ENCODE measurements at regions not wholly inside any gene's neighbourhood (a gene's known extent, or its start where the extent isn't known, plus 50 kb on each side); places are given as distances from the start of the nearest gene placed in this dataset.

DNA sequence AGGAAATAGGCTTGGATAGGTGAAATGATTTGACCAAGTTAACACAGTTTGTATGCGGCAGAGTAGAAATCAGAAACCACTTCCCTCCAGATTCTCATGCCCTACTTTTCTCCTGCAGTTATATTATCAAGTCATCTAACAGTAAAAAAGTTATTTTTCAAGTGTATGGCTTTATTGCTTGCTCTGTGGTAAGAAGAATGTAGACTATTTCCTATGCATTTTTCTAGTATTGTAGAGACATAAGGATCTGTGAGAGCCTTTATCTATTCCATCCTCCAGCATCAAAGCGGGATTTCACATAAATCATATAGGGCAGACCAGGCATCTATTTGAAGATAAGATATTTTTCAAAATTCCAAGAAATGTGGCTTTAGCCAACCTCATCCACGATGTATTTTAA is 208.5 kb downstream of the TTLL7 start:
- ChIA-PET POLR2A (no interaction called here), CTCF (no interaction called here), SMC1A (ENCODE audit: uncharacterized antibody, unreplicated experiment) (no interaction called here), RAD21 (ENCODE audit: unreplicated experiment) (no interaction called here)
- H3K9me3 ChIP-seq (replicated peaks; ENCODE audit: control insufficient read depth, insufficient read depth, low read length) = no peaks in the 10 kb centered on the region
- no TSS peak for BruUV-seq (replicated peaks)
- H3K4me3 ChIP-seq = no peak overlapping the region
- H3K79me2 ChIP-seq (ENCODE audit: control insufficient read depth, insufficient read depth, low read length) = no peaks in the 10 kb centered on the region
- H3K9ac ChIP-seq (ENCODE audit: control insufficient read depth, insufficient read depth, low read length) = no peak overlapping the region
- in situ Hi-C loops (cut with MboI) = no loop called here
- H2AFZ ChIP-seq (ENCODE audit: control insufficient read depth, low read depth, low read length) = no peak overlapping the region
- no peak for FAIRE-seq
- no peak for DNase-seq (ENCODE audit: low read depth, low spot score)
- H3K36me3 ChIP-seq (ENCODE audit: control insufficient read depth in 2 of 2, insufficient read depth in 2 of 2, low read length in 1 of 2) = no peaks in the 10 kb centered on the region
- no peaks in the 10 kb centered on the region for H3K4me1 ChIP-seq (ENCODE audit: control insufficient read depth, insufficient read depth, low read length)
- intact Hi-C loops (cut with micrococcal nuclease; ENCODE audit: unreplicated experiment) = no loop called here
- no peaks in the 10 kb centered on the region for H4K20me1 ChIP-seq (ENCODE audit: control insufficient read depth, insufficient read depth)
- 75% methylated on average over 3 of the region's 3 CpGs for WGBS (ENCODE audit: insufficient coverage, insufficient replicate concordance, low lambda C conversion rate, missing lambda C conversion rate)
- H3K27me3 ChIP-seq (replicated peaks in 1 of 2; ENCODE audit: control insufficient read depth in 2 of 2, insufficient read depth in 2 of 2, low read length in 1 of 2) = no peaks in the 10 kb centered on the region
- ATAC-seq = no peak
- no peak overlapping the region for H3K27ac ChIP-seq (ENCODE audit: control insufficient read depth, insufficient read depth)
- TF ChIP-seq, protein P1, sequence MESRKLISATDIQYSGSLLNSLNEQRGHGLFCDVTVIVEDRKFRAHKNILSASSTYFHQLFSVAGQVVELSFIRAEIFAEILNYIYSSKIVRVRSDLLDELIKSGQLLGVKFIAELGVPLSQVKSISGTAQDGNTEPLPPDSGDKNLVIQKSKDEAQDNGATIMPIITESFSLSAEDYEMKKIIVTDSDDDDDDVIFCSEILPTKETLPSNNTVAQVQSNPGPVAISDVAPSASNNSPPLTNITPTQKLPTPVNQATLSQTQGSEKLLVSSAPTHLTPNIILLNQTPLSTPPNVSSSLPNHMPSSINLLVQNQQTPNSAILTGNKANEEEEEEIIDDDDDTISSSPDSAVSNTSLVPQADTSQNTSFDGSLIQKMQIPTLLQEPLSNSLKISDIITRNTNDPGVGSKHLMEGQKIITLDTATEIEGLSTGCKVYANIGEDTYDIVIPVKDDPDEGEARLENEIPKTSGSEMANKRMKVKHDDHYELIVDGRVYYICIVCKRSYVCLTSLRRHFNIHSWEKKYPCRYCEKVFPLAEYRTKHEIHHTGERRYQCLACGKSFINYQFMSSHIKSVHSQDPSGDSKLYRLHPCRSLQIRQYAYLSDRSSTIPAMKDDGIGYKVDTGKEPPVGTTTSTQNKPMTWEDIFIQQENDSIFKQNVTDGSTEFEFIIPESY (IDR thresholded peaks at IDR 0.05) = no peak
- TF ChIP-seq ZNF384 (IDR thresholded peaks at IDR 0.05; ENCODE audit: borderline replicate concordance, low read depth, low read length) (no peak), YY1 (IDR thresholded peaks at IDR 0.05; ENCODE audit: low read depth, low read length) (no peak), ZBTB11 (CRISPR knock-in tag; IDR thresholded peaks at IDR 0.05) (no peak)
- no peak overlapping the region for H3K4me2 ChIP-seq (ENCODE audit: control insufficient read depth, insufficient read depth)
